Transverse colon (tissue), 4 donors: ENCODE measurements at regions not wholly inside any gene's neighbourhood (a gene's known extent, or its start where the extent isn't known, plus 50 kb on each side); places are given as distances from the start of the nearest gene placed in this dataset.

ENCODE experiments used
- DNase-seq: peaks from one replicate; pipeline ENCODE4 v3.0.0-alpha.2; 2019
- H3K27ac ChIP-seq, 4 donors: fragments of 200-600 bp; sonication (generic); 2 replicates each; pipeline ENCODE4 v1.5.1; 2016 to 2018; ENCODE audit warnings: inconsistent platforms in 4 of 4
- H3K27me3 ChIP-seq: fragments of 200-600 bp; sonication (generic); 2 replicates; pipeline ENCODE4 v1.5.1; 2017; ENCODE audit warnings: inconsistent platforms
- H3K36me3 ChIP-seq, 4 donors: fragments of 200-600 bp; sonication (generic); 2 replicates each; pipeline ENCODE4 v1.5.1; 2017 to 2019; ENCODE audit warnings: inconsistent platforms in 4 of 4
- H3K4me1 ChIP-seq, 4 donors: fragments of 200-600 bp; sonication (generic); 2 replicates each; pipeline ENCODE4 v1.5.1; 2017 to 2020; ENCODE audit warnings: inconsistent platforms in 4 of 4
- H3K4me3 ChIP-seq, 4 donors: fragments of 200-600 bp; sonication (generic); 1 replicate in 1 of 4; 2 replicates in 3 of 4; pipeline versions ENCODE4 v1.5.1 to v1.6.1; 2017 to 2019; ENCODE audit warnings: inconsistent platforms in 4 of 4
- H3K9me3 ChIP-seq, 2 donors: fragments of 200-600 bp; sonication (generic); 2 replicates each; pipeline ENCODE4 v1.5.1; 2017 to 2019; ENCODE audit warnings: inconsistent platforms in 2 of 2
- EP300 ChIP-seq: sonication (generic); formaldehyde crosslinking; IDR thresholded peaks from one replicate; pipeline ENCODE4 v1.6.1; 2017; ENCODE audit warnings: antibody characterized with exemption, low read depth
- POLR2A ChIP-seq: fragments of 450-650 bp; IDR thresholded peaks from one replicate; pipeline ENCODE4 v1.6.1; 2016; ENCODE audit warnings: antibody characterized with exemption, mild to moderate bottlenecking, moderate library complexity
- POLR2AphosphoS5 ChIP-seq, 3 donors: sonication (generic); formaldehyde crosslinking; IDR thresholded peaks; one replicate each; pipeline ENCODE4 v1.6.1; 2016; ENCODE audit warnings: antibody characterized with exemption in 3 of 3
- WGBS, 2 donors: methylation state at CpG; one replicate each; pipeline ENCODE4 v1.1.5; 2018; ENCODE audit warnings: low coverage in 1 of 2; 5-methylcytosine and 5-hydroxymethylcytosine counted together
- in situ Hi-C, 4 donors: fragments of 200-750 bp; cut with MboI; loops; one replicate each; pipeline versions ENCODE4 v1.15.0 to v1.15.1; 2017; ENCODE audit warnings: low sequenced_read_pairs in 3 of 4, low pct_ligation_motif_present in 1 of 4, low pct_unique_long_range_greater_than_20kb in 1 of 4
- intact Hi-C: fragments of 100-400 bp; cut with DNase I; formaldehyde crosslinking; loops from one replicate; pipeline ENCODE4 v1.15.1; 2023; ENCODE audit warnings: low total_unique reads
- TF ChIP-seq, protein P1 (sequence below), 5 experiments: fragments of 200-600 bp in 3 of 5; fragments of 450-650 bp in 2 of 5; sonication (generic) in 3 of 5; IDR thresholded peaks; 1 replicate in 2 of 5; 2 replicates in 3 of 5; pipeline ENCODE4 v1.5.1; 2016 to 2017; ENCODE audit warnings: antibody characterized with exemption in 5 of 5, inconsistent platforms in 3 of 5, mild to moderate bottlenecking in 2 of 5, moderate library complexity in 1 of 5

DNA sequence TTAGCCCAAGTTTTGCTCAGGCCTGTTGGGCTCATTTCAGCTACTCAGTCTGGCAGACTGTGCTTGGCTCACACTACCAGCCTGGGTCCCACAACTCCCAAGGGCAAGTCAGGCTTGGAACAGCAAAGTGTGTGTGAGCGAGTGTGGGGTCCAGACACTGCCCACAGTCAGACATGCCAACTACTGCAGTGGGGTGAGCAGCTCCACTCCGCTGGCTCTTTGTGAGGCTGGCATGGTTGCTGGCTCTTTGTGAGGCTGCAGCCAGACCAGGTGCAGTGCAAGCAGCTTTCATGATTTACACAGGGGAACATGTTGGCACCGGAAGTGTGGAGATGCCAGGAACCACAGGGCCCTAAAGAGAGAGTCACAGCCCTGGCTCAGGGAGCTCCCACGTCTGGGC, 606.7 kb upstream of the FAM174A start:
- WGBS, 2 donors, result 71% methylated on average over 4 of the region's 4 CpGs; no CpG with 5 or more reads in 1 of the 2 donors
- no peaks in the 10 kb centered on the region for H3K36me3 ChIP-seq
- TF ChIP-seq, protein P1, sequence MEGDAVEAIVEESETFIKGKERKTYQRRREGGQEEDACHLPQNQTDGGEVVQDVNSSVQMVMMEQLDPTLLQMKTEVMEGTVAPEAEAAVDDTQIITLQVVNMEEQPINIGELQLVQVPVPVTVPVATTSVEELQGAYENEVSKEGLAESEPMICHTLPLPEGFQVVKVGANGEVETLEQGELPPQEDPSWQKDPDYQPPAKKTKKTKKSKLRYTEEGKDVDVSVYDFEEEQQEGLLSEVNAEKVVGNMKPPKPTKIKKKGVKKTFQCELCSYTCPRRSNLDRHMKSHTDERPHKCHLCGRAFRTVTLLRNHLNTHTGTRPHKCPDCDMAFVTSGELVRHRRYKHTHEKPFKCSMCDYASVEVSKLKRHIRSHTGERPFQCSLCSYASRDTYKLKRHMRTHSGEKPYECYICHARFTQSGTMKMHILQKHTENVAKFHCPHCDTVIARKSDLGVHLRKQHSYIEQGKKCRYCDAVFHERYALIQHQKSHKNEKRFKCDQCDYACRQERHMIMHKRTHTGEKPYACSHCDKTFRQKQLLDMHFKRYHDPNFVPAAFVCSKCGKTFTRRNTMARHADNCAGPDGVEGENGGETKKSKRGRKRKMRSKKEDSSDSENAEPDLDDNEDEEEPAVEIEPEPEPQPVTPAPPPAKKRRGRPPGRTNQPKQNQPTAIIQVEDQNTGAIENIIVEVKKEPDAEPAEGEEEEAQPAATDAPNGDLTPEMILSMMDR (IDR thresholded peaks at IDR 0.05), result no peak
- TF ChIP-seq EP300 (no peak), POLR2AphosphoS5 (IDR thresholded peaks at IDR 0.05) (no peak)
- H3K9me3 ChIP-seq, result no peaks in the 10 kb centered on the region
- intact Hi-C loops, result no loop called here
- in situ Hi-C loops, result no loop called here
- no peaks in the 10 kb centered on the region for H3K27me3 ChIP-seq
- H3K4me3 ChIP-seq, result no peak overlapping the region
- no peak overlapping the region for H3K27ac ChIP-seq
- no peak for DNase-seq
- no peaks in the 10 kb centered on the region for H3K4me1 ChIP-seq

DNA sequence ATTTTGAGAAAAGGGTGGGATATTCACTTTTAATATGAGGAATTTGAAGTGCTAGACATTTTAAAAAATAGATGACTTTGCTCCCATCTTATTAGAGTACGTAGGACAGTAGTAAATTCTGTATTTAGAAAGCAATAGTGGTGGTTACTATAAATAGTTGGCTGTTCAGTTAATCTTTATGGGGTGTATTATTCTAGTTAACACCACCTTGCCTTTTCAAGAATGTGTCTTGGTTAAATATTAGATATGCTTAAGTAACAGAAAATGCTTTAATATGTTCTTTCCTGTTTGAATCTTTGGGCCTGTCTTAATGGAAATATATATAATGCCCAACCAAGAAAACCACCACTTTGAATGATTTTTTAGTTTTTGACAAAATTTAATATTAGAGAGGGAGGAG, 608.7 kb upstream of the FAM174A start:
- no peak for DNase-seq
- 53 to 60% methylated on average over 1 of the region's 1 CpG for WGBS, 2 donors
- no peaks in the 10 kb centered on the region for H3K27me3 ChIP-seq
- no peaks in the 10 kb centered on the region for H3K36me3 ChIP-seq
- no peaks in the 10 kb centered on the region for H3K9me3 ChIP-seq
- intact Hi-C loops (no loop called here), in situ Hi-C loops (no loop called here)
- no peak overlapping the region for H3K4me3 ChIP-seq
- TF ChIP-seq EP300 (no peak), POLR2A (no peak), POLR2AphosphoS5 (IDR thresholded peaks at IDR 0.05) (no peak)
- TF ChIP-seq, protein P1 (IDR thresholded peaks at IDR 0.05), result no peak
- no peak overlapping the region for H3K27ac ChIP-seq
- H3K4me1 ChIP-seq, result no peaks in the 10 kb centered on the region

- no peaks in the 10 kb centered on the region for H3K9me3 ChIP-seq
- no peak overlapping the region for H3K4me3 ChIP-seq
- intact Hi-C loops, result no loop called here
- in situ Hi-C loops, result no loop called here
- no peaks in the 10 kb centered on the region for H3K27me3 ChIP-seq
- H3K27ac ChIP-seq, result no peak overlapping the region
- TF ChIP-seq POLR2AphosphoS5 (IDR thresholded peaks at IDR 0.05), result no peak
- TF ChIP-seq POLR2A, result no peak
- TF ChIP-seq EP300, result no peak
- TF ChIP-seq, protein P1 (IDR thresholded peaks at IDR 0.05), result no peak
- H3K36me3 ChIP-seq, result no peaks in the 10 kb centered on the region
- no peaks in the 10 kb centered on the region for H3K4me1 ChIP-seq
- DNase-seq, result no peak
Observed at GRCh38 chr5:99922386-99922785, 612.8 kb upstream of the FAM174A start.

DNA sequence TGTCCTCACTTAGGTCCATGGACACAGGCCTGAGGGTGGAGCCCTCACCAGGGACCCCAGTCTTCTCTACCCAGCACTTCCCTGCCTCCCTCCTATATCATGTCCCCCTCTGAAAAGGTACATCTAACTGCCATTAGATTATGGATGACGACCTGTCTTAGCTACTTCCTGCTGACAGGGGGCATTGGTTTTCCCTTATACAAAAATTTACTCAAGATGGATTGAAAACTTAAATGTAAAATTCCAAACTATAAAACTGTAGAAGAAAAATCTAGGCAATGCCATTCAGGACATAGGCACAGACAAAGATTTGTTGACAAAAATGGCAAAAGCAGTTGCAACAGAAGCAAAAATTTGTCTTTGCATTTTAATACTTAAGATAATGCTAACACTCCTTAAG, 623.2 kb upstream of the FAM174A start:
- Histone ChIP-seq H3K27ac (no peak overlapping the region), H3K4me3 (no peak overlapping the region), H3K27me3 (no peaks in the 10 kb centered on the region), H3K36me3 (no peaks in the 10 kb centered on the region), H3K4me1 (no peaks in the 10 kb centered on the region), H3K9me3 (no peaks in the 10 kb centered on the region)
- in situ Hi-C loops, result no loop called here
- DNase-seq, result no peak
- WGBS, 2 donors, result 44 to 63% methylated on average over 1 of the region's 1 CpG
- intact Hi-C loops, result no loop called here
- TF ChIP-seq EP300 (no peak), POLR2AphosphoS5 (IDR thresholded peaks at IDR 0.05) (no peak)
- TF ChIP-seq, protein P1 (IDR thresholded peaks at IDR 0.05), result no peak
